HT1080 (cell line): ENCODE measurements at regions not wholly inside any gene's neighbourhood (a gene's known extent, or its start where the extent isn't known, plus 50 kb on each side); places are given as distances from the start of the nearest gene placed in this dataset.

Experiments
- DNase-seq: peaks from one replicate; pipeline ENCODE4 v3.0.0-alpha.2; 2015; ENCODE audit warnings: low read depth

DNA sequence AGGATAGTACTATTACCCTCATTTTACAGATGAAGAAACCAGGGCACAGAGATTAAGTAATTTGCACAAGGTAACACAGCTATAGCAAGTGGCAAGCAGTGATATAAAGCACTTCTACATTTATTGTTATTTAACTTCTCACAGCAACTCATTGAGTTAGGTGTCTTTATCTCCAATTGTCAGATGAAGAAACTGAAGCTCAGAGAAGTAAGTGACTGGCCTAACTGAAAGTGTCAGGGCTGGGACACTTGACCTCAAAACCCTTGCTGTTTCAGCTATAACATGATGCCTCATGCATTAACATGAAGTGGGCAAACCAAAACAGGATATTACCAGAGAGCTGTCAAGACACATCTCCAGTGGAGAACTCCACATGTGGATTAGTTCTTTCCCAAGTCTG is 65.8 kb upstream of the LEKR1 start:
- DNase-seq = no peak

DNA sequence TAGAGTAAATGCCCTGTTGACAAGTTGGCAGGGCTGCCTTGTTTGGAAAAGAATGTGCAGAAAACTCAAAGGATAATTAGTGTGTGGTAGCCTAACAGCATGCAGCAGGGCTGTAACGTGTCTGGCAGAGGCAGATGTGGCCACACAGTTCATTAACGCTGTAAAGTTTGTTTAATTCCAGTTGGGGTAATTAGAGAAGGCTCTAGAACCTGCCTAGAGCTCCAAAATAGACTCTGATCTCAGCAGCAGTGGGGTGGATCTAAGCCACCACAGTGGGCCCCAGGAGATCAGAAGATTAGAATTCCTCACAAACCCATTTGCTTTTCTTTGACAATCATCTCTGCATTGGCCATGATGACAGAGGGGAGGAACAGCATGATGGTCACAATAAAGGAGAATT is 65.1 kb upstream of the LEKR1 start:
- DNase-seq = no peak

- DNase-seq = no peak
Measured at GRCh38 chr3:156761713-156762451, 64.3 kb upstream of the LEKR1 start.

DNA sequence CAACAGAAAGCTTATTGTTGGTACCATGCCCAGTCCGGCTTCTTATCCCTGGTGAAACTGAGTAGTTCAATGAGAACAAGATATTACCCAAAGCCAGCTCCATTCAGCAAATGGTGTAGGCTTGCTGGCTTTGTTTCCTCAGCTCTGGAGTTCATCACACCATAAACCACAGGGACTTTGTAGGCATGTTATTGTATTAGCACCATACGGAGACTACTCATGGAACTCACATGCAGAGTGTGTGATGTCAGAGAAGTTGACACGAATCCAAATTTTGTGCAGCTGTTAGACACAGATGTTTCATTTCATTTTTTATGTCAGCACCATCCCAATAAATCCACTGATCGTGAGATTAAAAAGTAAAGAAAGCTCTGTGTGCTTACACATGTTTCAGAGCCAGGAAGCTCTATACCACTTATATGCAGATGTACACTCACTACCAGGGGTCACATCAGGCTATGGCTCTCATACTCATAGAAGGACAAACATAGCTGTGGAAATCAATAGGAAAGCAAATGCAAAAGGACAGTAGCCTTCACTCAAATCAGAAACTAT is 63.4 kb upstream of the LEKR1 start:
- no peak for DNase-seq

DNA sequence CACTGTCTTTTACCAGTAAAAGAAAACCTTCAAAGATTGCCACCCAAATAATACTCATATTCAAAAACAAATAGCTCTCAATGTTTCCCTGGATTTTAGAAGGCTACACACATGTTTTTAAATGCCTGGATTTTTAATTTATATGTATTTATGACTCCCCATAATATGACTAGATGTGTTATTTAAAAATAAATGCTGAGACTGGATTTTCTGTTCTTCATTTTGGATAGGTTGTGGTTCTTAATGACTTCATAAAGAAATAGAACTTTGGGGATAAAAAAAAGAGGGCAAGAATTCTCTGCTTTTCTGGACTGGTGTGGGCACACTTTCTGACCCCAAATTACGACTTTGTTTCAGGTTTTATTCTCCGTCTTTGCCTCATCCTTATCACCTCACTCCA is 62.8 kb upstream of the LEKR1 start:
- no peak for DNase-seq

- DNase-seq = no peak
Measured at GRCh38 chr3:156763931-156764720, 62.0 kb upstream of the LEKR1 start.

DNA sequence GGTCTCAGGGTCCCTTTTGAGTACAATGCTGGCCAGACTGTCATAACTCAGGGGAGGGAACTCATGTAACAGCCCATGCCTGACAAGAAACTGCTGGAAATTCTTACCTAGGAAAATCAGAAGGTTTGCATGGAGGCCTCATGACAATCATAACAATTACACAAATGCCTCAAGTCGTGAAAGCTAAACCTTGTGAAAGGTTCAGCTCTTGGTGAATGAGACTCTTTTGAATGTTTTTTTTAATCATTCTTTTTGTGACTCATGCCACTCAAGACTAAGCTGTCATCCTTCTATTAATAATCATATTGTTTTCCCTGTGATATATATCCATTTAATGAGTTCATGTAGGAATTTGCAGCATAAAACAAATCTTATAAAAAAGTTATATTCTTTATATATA is 61.4 kb upstream of the LEKR1 start:
- peak; percentile 72 for DNase-seq

- DNase-seq = no peak
Measured at GRCh38 chr3:156768390-156768789, 57.8 kb upstream of the LEKR1 start.

DNA sequence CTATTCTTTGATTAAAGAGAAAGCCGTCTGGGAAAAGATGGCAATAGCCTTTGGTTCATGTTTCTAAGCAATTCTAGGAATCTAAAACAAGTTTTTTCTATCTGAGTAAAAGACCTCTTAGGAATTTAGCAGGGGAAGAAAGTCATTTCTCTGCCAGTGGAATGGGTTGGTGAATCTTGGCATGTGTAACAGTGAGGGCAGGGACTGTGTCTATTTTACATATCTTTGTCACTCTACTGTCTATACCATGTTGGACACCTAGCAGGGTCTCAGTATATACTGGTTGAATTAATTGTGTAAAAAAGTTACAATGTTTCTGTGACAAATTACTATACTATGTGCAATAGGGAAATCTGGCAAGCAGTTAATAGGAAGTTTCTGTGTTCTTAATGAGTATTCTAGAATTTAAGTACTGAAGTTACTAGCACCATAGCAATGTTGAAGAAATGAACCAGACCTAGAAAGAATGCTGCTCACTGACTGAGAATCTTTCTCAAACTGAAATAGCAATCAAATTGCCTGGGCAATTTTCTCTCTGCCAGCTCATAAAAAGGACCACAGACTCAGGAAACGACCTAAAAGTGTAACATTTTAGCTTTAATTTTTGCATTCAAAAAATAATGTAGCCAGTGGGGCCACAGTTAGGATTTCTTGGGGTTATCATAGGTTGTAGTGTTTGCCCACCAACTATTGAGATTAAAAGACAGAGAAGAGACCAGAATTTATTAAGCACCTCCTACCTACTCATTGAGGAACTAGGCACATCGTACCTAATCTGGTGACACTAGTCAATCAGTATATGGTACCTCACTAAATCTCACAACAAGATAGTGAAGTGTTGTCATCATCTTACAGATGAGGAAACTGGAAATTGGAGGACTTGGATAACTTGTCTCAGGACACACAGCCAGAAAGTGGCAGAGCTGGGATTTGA is 56.2 kb upstream of the LEKR1 start:
- no peak for DNase-seq

- peak; percentile 43 for DNase-seq
Measured at GRCh38 chr3:156770699-156771414, 55.3 kb upstream of the LEKR1 start.

- peak; percentile 37 for DNase-seq
Measured at GRCh38 chr3:156772588-156773206, 53.5 kb upstream of the LEKR1 start.

- DNase-seq = no peak
Measured at GRCh38 chr3:156776031-156776430, 50.1 kb upstream of the LEKR1 start.
